GM19463 (cell line): ENCODE measurements at regions not wholly inside any gene's neighbourhood (a gene's known extent, or its start where the extent isn't known, plus 50 kb on each side); places are given as distances from the start of the nearest gene placed in this dataset.
"Not testable (repeated sequence)": the region's sequence is repeated elsewhere in the genome, so short reads cannot be mapped to it uniquely, and the experiment has no call there.

ENCODE experiments used
- ATAC-seq: cut with Tn5 transposase; IDR thresholded peaks from one replicate; pipeline ENCODE4 v1.9.1; 2021; ENCODE audit warnings: mild to moderate bottlenecking, moderate library complexity; ENCODE audit not compliant: unreplicated experiment

DNA sequence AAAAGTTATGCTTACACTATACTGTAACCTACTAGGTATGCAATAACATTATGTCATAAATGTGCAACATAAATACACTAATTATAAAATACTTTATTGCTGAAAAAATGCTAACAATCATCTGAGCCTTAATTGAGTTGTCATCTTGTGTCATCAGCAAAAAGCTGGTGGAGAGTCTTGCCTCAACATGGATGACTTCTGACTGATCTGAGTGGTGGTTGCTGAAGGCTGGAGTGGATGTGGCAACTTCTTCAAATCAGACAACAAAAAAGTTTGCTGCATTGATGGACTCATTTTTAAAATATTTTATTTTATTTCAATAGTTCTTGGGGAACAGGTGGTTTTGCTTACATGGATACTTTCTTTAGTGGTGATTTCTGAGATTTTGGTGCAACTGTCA is 93.9 kb upstream of the AMN1 start:
- no peak for ATAC-seq

DNA sequence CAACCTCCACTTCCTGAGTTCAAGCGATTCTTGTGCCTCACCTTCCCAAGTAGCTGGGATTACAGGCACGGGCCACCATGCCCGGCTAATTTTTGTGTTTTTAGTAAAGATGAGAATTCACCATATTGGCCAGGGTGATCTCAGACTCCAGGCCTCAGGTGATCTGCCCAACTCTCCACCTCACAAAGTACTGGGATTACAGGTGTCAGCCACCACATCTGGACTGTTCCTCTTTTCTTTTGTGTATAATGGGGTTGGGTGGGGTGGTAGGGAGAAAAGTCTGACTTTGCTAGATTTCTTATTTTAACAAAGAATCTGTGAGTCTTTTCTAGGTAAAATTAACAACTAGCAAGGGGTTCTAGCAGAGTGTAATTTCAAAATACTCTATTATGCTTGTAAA is 92.7 kb upstream of the AMN1 start:
- ATAC-seq, result no peak

DNA sequence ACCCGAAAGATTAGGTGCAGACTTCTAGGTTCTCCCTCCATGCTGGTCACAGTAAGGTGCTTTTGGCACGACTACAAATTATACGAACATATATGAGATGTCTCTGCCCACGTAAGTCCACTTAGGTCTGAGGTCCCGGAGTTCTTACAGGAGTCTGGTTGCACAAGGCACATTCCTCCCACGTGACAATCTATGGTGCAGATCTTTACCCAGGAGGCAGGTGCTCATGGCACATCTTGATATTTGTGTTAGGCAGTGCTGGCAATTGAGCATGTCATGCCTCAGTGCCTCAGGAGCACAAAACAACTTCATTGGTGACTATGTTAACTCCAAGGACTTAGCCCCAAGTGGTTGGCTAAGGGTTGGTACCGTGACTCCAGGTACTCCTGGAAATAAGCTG is 92.0 kb upstream of the AMN1 start:
- no peak for ATAC-seq

DNA sequence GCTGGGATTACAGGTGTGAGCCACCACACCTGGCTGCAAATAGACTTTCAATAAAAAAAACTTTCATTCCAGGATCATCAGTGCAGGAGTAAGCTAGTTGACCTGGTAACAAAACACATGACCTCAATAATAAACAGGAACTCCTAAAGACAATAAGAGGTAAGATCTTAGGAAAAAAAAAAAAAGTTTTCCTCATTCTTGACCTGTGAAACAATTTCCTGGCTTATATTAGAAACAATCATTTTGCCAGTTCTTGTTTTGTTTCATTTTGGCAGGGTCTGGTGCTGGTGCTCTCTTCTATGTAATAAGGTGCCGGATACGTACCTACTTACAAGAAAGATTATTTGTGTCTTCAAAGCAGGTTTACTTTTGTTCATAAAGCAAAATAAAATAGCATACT is 90.6 kb upstream of the AMN1 start:
- no peak for ATAC-seq

DNA sequence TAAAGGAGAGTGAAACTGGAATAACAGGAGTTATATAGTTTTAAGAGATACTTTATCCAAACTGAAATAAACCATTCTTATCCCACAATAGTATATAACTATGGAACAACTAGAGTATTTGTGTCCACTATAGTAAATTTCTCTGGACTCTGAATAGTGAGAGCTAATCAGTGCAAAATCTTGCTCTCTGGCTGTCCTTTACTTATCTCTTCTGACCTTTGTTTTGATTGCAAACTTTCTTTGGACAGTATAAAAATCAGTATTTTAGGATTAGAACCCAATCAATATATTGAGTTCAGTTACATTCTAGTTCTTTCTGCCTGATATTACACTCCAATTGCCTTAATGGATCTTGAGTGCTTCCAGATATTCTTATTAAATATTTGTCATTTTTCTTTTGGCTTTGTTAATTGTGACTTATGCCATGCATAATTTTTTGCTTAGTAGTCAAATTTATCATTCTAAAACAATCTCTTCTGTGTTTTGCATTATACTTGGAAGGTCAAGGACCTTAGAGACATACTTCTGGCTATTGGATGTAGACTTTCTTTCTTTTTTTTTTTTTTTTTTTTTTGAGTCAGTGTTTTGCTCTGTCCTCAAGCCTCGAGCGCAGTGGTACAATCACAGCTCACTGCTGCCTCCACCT is 89.9 kb upstream of the AMN1 start:
- no peak for ATAC-seq

DNA sequence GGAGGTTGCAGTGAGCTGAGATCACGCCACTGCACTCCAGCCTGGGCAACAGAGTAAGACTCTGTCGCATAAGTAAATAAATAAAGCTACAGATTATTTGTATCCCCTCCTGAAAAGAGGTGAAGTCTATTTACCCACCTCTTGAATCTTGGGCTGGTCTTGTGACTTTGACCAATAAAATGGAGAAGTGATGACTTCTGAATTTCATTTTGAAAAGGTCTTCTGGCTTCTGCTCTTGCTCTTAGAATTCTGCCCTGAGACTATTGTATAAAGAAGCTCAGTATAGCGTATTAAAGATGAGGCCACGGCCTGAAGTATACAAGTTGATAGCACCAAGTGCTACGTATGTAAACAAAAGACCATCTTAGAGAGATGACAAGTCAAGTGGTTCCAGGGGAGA is 88.3 kb upstream of the AMN1 start:
- no peak for ATAC-seq

DNA sequence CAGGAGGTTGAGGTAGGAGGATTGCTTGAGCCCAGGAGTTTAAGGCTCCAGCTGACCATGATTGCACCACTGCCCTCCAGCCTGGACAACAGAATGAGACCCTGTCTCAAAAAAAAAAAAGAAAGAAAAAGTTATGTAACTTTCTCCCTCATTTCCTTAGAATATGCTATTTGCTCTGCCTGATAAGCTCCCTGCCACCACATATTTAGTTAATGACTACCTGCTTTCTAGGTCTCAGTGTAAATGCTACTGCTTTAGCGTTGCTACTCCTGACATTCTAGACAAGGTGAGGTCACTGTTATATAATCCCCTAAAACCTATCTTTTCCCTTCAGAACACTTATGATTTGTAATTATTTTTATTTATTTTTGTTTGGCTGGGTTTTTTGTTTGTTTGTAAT is 86.3 kb upstream of the AMN1 start:
- ATAC-seq, result no peak

DNA sequence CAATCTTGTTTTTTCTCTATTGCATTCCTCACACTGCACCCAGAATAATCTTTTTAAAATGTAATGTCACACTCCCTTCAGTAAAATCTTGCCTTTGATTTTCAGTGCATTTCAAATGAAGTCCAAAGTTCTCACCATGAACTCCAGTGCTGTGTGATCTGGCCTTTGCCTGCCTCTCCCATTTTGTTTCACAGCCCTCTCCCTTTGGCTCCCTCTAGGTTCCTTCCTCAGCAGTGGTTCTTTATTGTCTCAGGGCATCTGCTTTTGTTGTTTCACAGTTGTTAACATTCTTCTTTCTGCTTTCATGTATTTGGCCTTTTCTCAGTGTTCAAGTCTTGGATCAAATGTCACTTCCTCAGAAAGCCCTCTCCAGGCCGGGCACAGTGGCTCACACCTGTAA is 84.5 kb upstream of the AMN1 start:
- ATAC-seq, result no peak

DNA sequence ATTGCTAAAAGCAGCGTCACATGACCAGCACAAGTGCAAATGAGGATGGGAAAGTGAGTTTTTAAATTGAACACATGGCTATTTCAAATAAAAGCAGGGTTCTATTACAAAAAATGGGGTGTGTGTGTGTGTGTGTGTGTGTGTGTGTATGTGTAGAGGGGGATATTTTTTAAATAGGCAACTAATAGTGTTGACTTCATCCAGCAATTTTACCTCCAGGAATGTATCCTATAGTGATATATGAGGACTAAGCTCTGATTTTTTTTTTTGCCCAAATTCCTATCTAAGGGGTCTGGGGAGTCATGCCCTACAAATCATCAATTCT is 78.9 kb upstream of the AMN1 start:
- ATAC-seq, result no peak

DNA sequence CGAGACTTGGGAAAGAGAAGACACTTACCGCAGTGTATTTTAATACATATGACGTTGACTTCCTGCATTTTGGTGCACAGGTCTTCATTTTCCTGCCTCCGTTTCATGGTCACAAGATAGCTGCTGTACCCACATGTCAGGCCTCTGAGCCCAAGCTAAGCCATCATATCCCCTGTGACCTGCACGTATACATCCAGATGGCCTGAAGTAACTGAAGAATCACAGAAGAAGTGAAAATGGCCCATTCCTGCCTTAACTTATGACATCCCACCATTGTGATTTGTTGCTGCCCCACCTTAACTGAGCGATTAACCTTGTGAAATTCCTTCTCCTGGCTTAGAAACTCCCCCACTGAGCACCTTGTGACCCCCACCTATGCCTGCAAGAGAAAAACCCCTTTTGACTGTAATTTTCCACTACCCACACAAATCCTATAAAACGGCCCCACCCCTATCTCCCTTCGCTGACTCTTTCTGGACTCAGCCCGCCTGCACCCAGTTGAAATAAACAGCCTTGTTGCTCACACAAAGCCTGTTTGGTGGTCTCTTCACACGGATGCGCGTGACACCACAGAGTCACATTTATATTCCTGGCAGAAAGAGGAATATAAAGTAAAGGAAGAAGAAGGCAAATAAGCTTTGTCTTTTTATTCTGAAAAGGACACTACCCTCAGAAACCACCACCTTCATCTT is 78.4 kb upstream of the AMN1 start:
- ATAC-seq, result not testable (repeated sequence)

DNA sequence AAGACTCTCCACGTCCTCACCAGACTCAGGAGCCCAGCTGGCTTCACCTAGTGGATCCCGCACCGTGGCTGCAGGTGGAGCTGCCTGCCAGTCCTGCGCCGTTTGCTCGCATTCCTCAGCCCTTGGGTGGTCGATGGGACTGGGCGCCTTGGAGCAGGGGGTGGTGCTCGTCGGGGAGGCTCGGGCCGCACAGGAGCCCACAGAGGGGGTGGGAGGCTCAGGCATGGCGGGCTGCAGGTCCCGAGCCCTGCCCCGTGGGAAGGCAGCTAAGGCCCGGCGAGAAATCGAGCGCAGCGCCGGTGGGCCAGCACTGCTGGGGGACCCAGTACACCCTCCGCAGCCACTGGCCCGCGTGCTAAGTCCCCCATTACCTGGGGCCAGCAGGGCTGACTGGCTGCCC is 76.9 kb upstream of the AMN1 start:
- ATAC-seq, result not testable (repeated sequence)

DNA sequence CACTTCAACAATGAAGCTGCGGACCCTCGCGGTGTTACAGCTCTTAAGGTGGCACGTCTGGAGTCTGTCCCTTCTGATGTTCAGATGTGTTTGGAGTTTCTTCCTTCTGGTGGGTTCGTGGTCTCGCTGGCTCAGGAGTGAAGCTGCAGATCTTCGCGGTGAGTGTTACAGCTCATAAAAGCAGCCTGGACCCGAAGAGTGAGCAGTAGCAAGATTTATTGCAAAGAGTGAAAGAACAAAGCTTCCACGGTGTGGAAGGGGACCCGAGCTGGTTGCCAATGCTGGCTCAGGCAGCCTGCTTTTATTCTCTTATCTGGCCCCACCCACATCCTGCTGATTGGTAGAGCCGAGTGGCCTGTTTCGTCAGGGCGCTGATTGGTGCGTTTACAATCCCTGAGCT is 75.9 kb upstream of the AMN1 start:
- ATAC-seq, result not testable (repeated sequence)

DNA sequence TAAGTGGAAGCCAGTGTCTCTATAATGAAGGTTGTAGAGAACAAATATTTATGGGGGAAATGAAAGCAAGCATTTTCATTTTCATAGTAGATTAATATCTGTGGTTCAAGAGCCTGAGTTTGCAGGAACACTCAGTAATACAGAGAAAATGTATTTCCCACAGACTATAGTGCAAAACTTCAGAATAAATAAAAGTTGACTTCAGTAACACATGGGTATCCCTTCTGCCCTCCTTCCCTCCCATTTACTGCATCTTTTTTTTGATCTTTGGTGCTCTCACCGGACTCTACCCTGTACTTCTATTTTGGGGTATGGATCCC is 75.3 kb upstream of the AMN1 start:
- ATAC-seq, result no peak

DNA sequence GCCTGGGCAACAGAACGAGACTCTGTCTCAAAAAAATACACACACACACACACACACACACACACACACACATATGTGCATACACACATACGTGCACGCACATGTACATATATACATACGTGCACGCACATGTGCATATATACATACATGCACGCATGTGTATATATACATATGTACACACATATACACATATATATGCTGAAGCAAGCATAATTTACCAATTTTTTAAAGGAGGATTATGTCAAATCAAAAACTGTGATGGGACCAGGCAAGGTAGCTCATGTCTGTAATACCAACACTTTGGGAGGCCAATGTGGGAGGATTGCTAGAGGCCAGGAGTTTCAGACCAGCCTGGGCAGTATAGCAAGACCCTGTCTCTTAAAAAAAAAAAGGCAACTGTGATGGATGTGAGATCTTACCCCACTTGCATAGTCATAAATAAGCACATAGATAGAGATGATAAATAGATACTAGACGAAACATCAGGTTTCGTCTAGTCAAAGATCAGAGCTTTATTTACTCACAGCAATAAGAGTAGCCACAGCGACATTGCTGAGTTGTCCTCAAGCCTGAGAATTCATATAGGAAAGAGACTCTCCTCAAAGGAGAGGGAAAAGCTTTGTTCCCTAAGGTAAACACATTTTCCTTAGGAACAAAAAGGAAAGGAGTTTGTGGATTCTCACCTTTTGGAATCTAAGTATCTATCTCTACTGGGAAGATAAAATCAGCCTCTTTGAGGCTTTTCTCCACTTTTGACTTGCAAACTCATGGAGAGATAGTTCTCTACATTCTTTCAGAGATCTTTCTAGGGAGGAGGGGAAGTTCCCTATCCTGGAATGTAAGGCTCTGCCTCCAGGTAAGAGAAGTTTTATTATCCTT is 74.7 kb upstream of the AMN1 start:
- ATAC-seq, result no peak

DNA sequence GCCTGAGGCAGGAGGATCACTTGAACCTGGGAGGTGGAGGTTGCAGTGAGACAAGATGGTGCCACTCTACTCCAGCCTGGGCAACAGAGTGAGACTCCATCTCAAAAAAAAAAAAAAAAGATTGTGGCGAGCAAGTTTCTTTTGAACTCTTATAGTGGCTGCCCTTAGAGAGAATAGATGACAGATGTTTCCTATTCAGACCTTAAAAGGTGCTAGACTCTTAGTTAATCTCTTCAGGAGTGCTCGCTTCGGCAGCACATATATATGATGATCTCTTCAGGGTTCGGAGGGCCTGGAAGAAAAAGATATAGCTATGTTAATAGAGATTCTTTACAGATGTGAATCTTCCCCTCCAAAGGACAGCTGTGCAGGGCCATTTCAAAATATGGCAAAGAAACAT is 73.1 kb upstream of the AMN1 start:
- ATAC-seq, result no peak

DNA sequence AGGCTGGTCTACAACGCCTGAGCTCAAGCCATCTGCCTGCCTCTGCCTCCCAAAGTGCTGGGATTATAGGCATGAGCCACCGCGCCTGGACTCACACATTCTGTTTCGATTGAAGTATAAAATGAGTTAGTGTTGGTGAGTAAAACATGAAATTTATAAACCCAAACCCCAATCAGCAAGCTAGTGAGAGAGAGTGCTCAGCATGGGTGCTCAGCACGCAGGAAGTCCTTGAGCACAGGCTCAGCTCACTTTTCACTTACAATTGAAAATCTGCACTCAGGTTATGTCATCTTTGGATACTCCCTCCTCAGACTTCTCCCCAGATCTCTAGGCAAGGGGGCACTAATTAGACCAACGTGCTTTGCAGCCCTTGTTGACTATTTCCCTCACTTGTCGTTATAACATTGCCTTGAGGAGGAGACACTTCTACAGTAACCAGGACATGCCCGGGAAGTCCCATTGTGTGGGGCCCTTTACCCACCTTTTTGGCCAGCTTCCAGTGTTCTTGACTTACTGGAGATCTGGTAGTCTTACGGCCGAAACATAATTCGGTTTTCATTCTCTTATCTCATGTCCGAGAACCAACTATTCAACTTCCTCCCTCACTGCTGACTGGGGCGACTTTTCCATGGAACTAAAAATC is 68.5 kb upstream of the AMN1 start:
- ATAC-seq, result no peak

DNA sequence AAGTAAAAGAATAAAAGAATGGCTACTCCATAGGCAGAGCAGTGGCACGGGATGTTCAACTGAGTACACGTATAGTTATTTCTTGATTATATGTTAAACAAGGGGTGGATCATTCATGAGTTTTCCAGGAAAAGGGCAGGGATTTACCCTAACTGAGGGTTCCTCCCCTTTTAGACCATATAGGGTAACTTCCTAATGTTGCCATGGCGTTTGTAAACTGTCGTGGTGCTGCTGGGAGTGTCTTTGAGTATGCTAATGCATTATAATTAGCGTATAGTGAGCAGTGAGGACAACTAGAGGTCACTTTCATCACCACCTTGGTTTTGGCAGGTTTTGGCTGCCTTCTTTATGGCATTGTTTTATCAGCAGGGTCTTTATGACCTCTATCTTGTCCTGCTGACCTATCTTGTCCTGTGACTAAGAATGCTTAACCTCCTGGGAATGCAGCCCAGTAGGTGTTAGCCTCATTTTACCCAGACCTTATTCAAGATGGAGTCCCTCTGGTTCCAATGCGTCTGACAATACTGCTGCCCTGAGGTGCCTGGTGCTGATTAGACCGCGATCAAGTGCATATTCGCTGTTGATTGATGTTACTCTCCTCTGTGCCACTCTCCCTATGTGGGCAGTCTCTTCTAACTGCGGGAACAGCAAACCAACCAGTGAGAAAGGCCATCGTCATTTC is 67.6 kb upstream of the AMN1 start:
- ATAC-seq, result no peak

DNA sequence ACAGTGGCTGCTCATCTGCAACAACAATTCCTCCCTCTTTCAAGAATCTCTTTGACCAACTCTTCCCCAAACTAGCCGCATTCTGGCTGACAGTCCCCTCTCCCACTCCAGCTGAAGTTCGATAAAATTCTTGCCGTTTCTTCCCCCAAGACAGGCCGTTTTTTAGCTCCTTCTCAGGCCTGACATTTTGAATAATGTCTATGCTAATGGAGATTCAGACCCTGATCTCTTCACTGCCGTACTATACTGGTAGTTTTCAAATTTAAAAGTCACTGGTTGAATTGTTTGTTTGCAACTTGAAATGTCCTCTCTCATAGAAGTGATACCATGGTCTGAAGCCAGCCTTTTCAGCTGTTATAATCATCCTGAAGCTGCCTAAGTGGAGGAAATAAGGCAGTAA is 65.9 kb upstream of the AMN1 start:
- no peak for ATAC-seq

DNA sequence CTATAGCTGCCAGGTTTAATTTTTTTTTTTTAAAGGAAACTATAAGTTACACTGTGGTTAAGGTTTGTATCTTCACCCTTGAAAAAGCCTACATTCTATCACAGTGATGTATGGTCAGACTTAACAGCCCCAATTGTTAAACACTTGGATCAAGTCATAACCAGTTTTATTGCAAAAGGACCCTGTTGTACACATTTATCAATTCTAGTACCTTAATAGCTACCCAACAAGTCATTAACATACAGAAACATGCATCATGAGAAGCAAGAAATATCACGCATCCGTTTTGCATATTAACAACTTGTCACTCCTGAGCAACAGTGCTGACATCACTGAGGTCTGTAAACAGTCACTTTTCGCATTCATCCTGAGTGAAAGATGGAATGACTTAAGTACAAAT is 62.4 kb upstream of the AMN1 start:
- ATAC-seq, result not testable (repeated sequence)

DNA sequence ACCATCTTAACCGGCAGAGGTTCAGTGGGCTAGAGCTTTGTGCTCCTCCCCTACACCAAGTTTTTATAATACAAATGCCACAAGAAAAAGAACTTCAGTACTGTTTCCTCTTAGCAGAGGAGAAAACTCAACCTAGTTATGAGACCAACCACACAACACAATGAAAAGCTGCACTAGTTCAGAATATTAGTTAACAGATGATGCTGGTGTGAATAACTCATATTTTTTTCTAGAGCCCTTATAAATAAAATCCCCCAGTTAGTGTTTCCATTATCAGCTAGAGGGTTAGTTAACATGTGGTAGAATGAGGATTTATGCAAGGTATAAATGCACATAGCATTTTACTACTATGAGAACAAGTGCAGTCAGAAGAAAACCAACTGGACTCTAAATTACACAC is 61.9 kb upstream of the AMN1 start:
- no peak for ATAC-seq

DNA sequence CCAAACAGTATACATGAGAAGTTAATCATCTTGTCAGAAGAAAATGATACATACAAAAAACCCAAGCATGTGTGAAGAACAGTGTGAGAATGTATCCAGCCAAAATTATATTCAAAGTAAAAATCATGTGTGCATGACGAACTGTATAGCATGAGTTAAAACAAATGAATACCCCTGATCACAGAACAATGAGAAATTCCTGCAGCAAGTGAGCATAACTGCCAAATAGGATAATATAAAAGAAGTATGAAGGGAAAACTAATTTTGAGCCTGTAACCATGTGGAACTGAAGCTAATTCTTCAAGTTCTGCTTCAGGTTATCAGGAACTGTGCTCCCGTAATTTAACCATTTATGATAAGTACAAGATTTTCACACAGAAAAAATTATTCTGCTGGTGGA is 56.5 kb upstream of the AMN1 start:
- no peak for ATAC-seq
